CD4-positive, alpha-beta T cell treated with Interleukin-6 at 100 ng/mL for 8 hours (primary cell): ENCODE measurements at regions not wholly inside any gene's neighbourhood (a gene's known extent, or its start where the extent isn't known, plus 50 kb on each side); places are given as distances from the start of the nearest gene placed in this dataset.
"Not testable (repeated sequence)": the region's sequence is repeated elsewhere in the genome, so short reads cannot be mapped to it uniquely, and the experiment has no call there.

ENCODE experiments used
- DNase-seq: peaks from one replicate; pipeline ENCODE4 v3.0.0-alpha.2; 2020; ENCODE audit warnings: mixed read lengths, low spot score

- no peak for DNase-seq
Measured at GRCh38 chr7:142698429-142698828, 50.8 kb upstream of the PRSS1 start.

- DNase-seq, result no peak
Measured at GRCh38 chr7:142697270-142697669, 52.0 kb upstream of the PRSS1 start.

GRCh38 chr7:142696456-142697179 is 52.7 kb upstream of the PRSS1 start:
- no peak for DNase-seq

- DNase-seq, result no peak
Measured at GRCh38 chr7:142693911-142694310, 55.4 kb upstream of the PRSS1 start.

- DNase-seq, result no peak
Measured at GRCh38 chr7:142690554-142691182, 58.6 kb upstream of the PRSS1 start.

GRCh38 chr7:142689439-142690120 is 59.7 kb upstream of the PRSS1 start:
- DNase-seq, result no peak

- no peak for DNase-seq
Measured at GRCh38 chr7:142685877-142686508, 63.3 kb upstream of the PRSS1 start.

GRCh38 chr7:142681314-142682092 is 67.8 kb upstream of the PRSS1 start:
- DNase-seq, result no peak

- DNase-seq, result no peak
Measured at GRCh38 chr7:142671506-142671905, 77.8 kb upstream of the PRSS1 start.

GRCh38 chr7:142670511-142670910 is 78.8 kb upstream of the PRSS1 start:
- no peak for DNase-seq

- DNase-seq, result peak; percentile 15
Measured at GRCh38 chr7:142669074-142669654, 80.1 kb upstream of the PRSS1 start.

GRCh38 chr7:142668495-142668894 is 80.8 kb upstream of the PRSS1 start:
- no peak for DNase-seq

GRCh38 chr7:142657376-142657775 is 91.9 kb upstream of the PRSS1 start:
- DNase-seq, result no peak

GRCh38 chr7:142654398-142654797 is 94.9 kb upstream of the PRSS1 start:
- DNase-seq, result no peak

- DNase-seq, result no peak
Measured at GRCh38 chr7:142647749-142648148, 101.5 kb upstream of the PRSS1 start.

GRCh38 chr7:142646386-142647140 is 102.7 kb upstream of the PRSS1 start:
- DNase-seq, result no peak

GRCh38 chr7:142645777-142646176 is 103.5 kb upstream of the PRSS1 start:
- DNase-seq, result no peak

GRCh38 chr7:142642316-142642715 is 107.0 kb upstream of the PRSS1 start:
- DNase-seq, result no peak

GRCh38 chr7:142641252-142641651 is 108.0 kb upstream of the PRSS1 start:
- DNase-seq, result not testable (repeated sequence)

- no peak for DNase-seq
Measured at GRCh38 chr7:142638581-142638980, 110.7 kb upstream of the PRSS1 start.

GRCh38 chr7:142637240-142637639 is 112.0 kb upstream of the PRSS1 start:
- no peak for DNase-seq
